OCI-LY1 (cell line): ENCODE measurements at regions not wholly inside any gene's neighbourhood (a gene's known extent, or its start where the extent isn't known, plus 50 kb on each side); places are given as distances from the start of the nearest gene placed in this dataset.

Source experiments
- H2AFZ ChIP-seq: fragments of 200-600 bp; sonication (generic), shearing (Covaris generic); 2 replicates; pipeline ENCODE4 v1.6.0; 2014; ENCODE audit warnings: antibody characterized with exemption, mild to moderate bottlenecking, low read length
- H3F3A ChIP-seq: fragments of 200-600 bp; sonication (generic), shearing (Covaris generic); 2 replicates; pipeline ENCODE4 v1.6.0; 2014; ENCODE audit warnings: mild to moderate bottlenecking, antibody characterized with exemption, low read length, moderate library complexity; ENCODE audit not compliant: insufficient read depth
- H3K27ac ChIP-seq: fragments of 200-600 bp; sonication (generic); 2 replicates; pipeline ENCODE4 v1.5.1; 2014; ENCODE audit warnings: low read length, mixed run types, mild to moderate bottlenecking, low read depth; ENCODE audit not compliant: poor library complexity, severe bottlenecking
- H3K27me3 ChIP-seq: fragments of 200-600 bp; sonication (generic); 2 replicates; pipeline ENCODE4 v1.6.0; 2014; ENCODE audit warnings: antibody characterized with exemption, mild to moderate bottlenecking, low read length, moderate library complexity; ENCODE audit not compliant: insufficient read depth
- H3K36me3 ChIP-seq: fragments of 200-600 bp; sonication (generic); 2 replicates; pipeline ENCODE4 v1.6.1; 2014; ENCODE audit warnings: mild to moderate bottlenecking, antibody characterized with exemption, low read length, moderate library complexity, mixed read lengths; ENCODE audit not compliant: insufficient read depth
- H3K4me1 ChIP-seq: fragments of 200-600 bp; sonication (generic); 2 replicates; pipeline ENCODE4 v1.5.1; 2014; ENCODE audit warnings: mild to moderate bottlenecking, low read length, moderate library complexity; ENCODE audit not compliant: insufficient read depth, severe bottlenecking
- H3K4me2 ChIP-seq: fragments of 200-600 bp; sonication (generic), shearing (Covaris generic); 2 replicates; pipeline ENCODE4 v1.6.1; 2014; ENCODE audit warnings: low read length
- H3K4me3 ChIP-seq: fragments of 200-600 bp; sonication (generic); 2 replicates; pipeline ENCODE4 v1.5.1; 2014; ENCODE audit warnings: low read length, low read depth, mild to moderate bottlenecking, mixed read lengths; ENCODE audit not compliant: poor library complexity, severe bottlenecking
- H3K79me2 ChIP-seq: fragments of 200-600 bp; shearing (Covaris generic); 2 replicates; pipeline ENCODE4 v1.6.1; 2016; ENCODE audit warnings: mixed run types, low read length, mixed read lengths; ENCODE audit not compliant: insufficient read depth
- H3K9ac ChIP-seq: fragments of 200-600 bp; sonication (generic), shearing (Covaris generic); 2 replicates; pipeline ENCODE4 v1.6.1; 2014; ENCODE audit warnings: mild to moderate bottlenecking, low read length, mixed read lengths
- H3K9me2 ChIP-seq: fragments of 200-600 bp; sonication (generic), shearing (Covaris generic); 2 replicates; pipeline ENCODE4 v1.6.1; 2014; ENCODE audit warnings: low read depth, mild to moderate bottlenecking, low read length, mixed read lengths
- H3K9me3 ChIP-seq: fragments of 200-600 bp; shearing (Covaris generic); 2 replicates; pipeline ENCODE4 v1.6.1; 2014; ENCODE audit warnings: low read length, mixed read lengths
- H4K20me1 ChIP-seq: fragments of 200-600 bp; sonication (generic), shearing (Covaris generic); 2 replicates; pipeline ENCODE4 v1.6.0; 2016; ENCODE audit warnings: mild to moderate bottlenecking, low read length; ENCODE audit not compliant: insufficient read depth
- EZH2 ChIP-seq: fragments of 200-600 bp; sonication (generic), shearing (Covaris generic); IDR thresholded peaks from 2 replicates; pipeline ENCODE4 v1.8.0; 2017; ENCODE audit warnings: borderline replicate concordance, mixed run types, mild to moderate bottlenecking, antibody characterized with exemption, low read length, moderate library complexity, mixed read lengths
- TF ChIP-seq, protein P1 (sequence below): fragments of 200-600 bp; sonication (generic), shearing (Covaris generic); IDR thresholded peaks from 2 replicates; pipeline ENCODE4 v1.5.1; 2017; ENCODE audit warnings: mild to moderate bottlenecking, antibody characterized with exemption, low read length, moderate library complexity, mixed read lengths

DNA sequence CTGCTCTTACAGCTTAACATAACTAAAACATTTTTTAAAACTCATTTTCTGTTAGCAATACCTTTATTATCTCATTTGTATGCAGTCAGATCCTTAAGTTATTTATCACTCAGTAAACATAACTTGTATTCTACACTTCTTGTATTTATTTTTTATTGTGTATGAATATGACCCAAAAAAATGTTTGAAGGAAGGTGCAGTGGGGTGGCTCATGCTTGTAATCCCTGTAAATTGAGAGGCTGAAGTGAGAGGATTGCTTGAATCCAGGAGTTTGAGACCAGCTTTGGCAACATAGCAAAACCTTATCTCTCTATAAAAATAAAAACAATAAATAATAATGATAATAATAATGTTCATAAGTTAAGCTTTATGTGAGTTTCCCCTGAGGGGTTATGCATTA, 1004.8 kb downstream of the SLITRK5 start:
- Histone ChIP-seq H3K27ac (no peak overlapping the region), H3K79me2 (no peaks in the 10 kb centered on the region), H3K27me3 (no peaks in the 10 kb centered on the region), H3K4me3 (no peak overlapping the region), H2AFZ (no peak overlapping the region), H3K9me3 (no peaks in the 10 kb centered on the region), H3K36me3 (no peaks in the 10 kb centered on the region), H4K20me1 (no peaks in the 10 kb centered on the region), H3K4me1 (no peaks in the 10 kb centered on the region), H3K9me2 (no peaks in the 10 kb centered on the region), H3K9ac (no peak overlapping the region), H3F3A (no peaks in the 10 kb centered on the region), H3K4me2 (no peak overlapping the region)
- TF ChIP-seq, protein P1, sequence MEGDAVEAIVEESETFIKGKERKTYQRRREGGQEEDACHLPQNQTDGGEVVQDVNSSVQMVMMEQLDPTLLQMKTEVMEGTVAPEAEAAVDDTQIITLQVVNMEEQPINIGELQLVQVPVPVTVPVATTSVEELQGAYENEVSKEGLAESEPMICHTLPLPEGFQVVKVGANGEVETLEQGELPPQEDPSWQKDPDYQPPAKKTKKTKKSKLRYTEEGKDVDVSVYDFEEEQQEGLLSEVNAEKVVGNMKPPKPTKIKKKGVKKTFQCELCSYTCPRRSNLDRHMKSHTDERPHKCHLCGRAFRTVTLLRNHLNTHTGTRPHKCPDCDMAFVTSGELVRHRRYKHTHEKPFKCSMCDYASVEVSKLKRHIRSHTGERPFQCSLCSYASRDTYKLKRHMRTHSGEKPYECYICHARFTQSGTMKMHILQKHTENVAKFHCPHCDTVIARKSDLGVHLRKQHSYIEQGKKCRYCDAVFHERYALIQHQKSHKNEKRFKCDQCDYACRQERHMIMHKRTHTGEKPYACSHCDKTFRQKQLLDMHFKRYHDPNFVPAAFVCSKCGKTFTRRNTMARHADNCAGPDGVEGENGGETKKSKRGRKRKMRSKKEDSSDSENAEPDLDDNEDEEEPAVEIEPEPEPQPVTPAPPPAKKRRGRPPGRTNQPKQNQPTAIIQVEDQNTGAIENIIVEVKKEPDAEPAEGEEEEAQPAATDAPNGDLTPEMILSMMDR: no peak
- no peak for TF ChIP-seq EZH2

DNA sequence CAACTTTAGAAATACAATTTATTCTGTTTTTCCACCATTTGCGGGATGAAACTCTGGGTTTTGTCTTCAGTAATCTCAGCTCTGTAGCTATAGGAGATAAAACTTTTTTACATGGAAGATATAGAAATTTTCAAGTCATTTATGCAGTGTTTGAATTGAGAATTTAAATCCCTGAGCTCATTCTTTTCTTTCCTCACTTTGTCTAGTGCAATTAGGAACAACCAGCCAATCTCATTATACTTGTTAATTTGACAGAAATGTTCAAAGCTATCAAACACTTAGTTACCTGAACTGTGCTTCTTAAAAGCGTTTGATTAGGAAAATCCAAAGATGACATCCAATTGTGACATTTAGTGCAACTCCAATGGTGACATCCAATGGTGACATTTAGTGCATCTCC, 1014.3 kb downstream of the SLITRK5 start:
- no peak for TF ChIP-seq EZH2
- Histone ChIP-seq H3K4me1 (no peaks in the 10 kb centered on the region), H3K4me2 (no peak overlapping the region), H3K9me3 (no peaks in the 10 kb centered on the region), H3K27ac (no peak overlapping the region), H3K4me3 (no peak overlapping the region), H3F3A (no peaks in the 10 kb centered on the region), H4K20me1 (no peaks in the 10 kb centered on the region), H3K36me3 (no peaks in the 10 kb centered on the region), H3K27me3 (no peaks in the 10 kb centered on the region), H3K79me2 (no peaks in the 10 kb centered on the region), H2AFZ (no peak overlapping the region), H3K9ac (no peak overlapping the region), H3K9me2 (no peaks in the 10 kb centered on the region)

DNA sequence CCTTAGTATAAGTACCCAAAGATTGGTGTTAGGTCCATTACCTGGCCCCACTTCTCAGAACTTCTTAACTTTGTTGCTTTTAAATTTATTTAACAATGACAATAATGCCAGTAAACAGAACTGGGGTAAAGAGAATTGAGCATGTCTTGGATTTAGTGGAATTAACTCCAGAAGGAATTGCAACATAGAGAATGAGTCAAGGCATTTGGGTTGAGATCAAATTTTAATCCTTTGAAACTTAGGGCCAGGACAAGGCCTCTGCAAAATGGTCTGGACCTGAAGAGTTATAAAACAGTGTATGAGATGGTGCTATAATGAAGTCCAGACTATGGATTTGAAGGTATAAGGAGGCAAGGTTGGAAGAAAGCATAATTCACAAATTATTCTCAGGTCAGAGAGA, 1030.4 kb downstream of the SLITRK5 start:
- Histone ChIP-seq H3K27ac (no peak overlapping the region), H3K36me3 (no peaks in the 10 kb centered on the region), H3K27me3 (no peaks in the 10 kb centered on the region), H3K4me2 (no peak overlapping the region), H2AFZ (no peak overlapping the region), H3K4me3 (no peak overlapping the region), H3K4me1 (no peaks in the 10 kb centered on the region), H3K79me2 (no peaks in the 10 kb centered on the region), H3F3A (no peaks in the 10 kb centered on the region), H4K20me1 (no peaks in the 10 kb centered on the region), H3K9me3 (no peaks in the 10 kb centered on the region), H3K9ac (no peak overlapping the region), H3K9me2 (no peaks in the 10 kb centered on the region)
- TF ChIP-seq EZH2: no peak
- TF ChIP-seq, protein P1: no peak

DNA sequence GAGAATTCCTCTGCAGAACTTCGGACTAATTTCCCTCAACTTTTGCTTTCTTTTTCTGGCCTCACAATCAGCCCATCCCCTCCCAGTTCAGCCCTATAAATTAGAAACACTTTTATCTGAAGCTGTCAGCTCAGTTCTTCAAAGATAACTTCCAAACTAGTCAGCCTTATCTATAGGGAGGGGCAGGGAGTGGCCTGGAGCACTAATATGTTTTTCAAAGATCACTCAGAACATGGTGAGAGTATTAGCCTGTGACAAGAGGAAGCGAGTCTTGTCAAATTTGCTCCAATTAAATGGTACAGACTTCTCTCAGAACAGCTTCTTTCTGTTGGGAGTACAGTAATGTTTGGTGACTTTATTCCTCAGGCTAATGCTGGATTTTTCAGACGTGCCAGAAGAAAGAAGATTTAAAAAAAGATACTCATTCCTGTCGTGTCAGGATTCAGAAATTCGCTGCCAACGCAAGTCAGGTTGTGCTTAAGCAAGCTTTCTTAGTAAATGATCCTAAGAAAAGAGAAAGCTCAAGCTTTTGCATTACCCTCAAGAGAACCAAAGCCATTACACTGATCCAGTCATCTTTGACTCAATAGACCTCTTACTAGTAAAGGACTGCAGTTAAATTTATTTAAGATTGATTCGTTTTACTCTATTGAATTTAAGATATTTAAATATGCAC, 1033.6 kb downstream of the SLITRK5 start:
- Histone ChIP-seq H2AFZ (no peak overlapping the region), H3K27me3 (no peaks in the 10 kb centered on the region), H3K36me3 (no peaks in the 10 kb centered on the region), H3K9me2 (no peaks in the 10 kb centered on the region), H3K9ac (no peak overlapping the region), H3K4me2 (no peak overlapping the region), H3F3A (no peaks in the 10 kb centered on the region), H3K9me3 (no peaks in the 10 kb centered on the region), H4K20me1 (no peaks in the 10 kb centered on the region), H3K4me3 (no peak overlapping the region), H3K79me2 (no peaks in the 10 kb centered on the region), H3K27ac (no peak overlapping the region), H3K4me1 (no peaks in the 10 kb centered on the region)
- TF ChIP-seq, protein P1: no peak
- TF ChIP-seq EZH2: no peak
